ENCODE measurements at regions not wholly inside any gene's neighbourhood (a gene's known extent, or its start where the extent isn't known, plus 50 kb on each side); places are given as distances from the start of the nearest gene placed in this dataset.

- intact Hi-C loops (cut with micrococcal nuclease; ENCODE audit: unreplicated experiment) = no loop called here
- no TSS peak for BruUV-seq (replicated peaks)
- Histone ChIP-seq H3K27ac (ENCODE audit: low read depth, low read length, poor library complexity, severe bottlenecking) (no peak overlapping the region), H3K36me3 (ENCODE audit: insufficient read depth, low read length, poor library complexity, severe bottlenecking) (no peaks in the 10 kb centered on the region), H3K4me3 (ENCODE audit: low read depth, low read length, poor library complexity, severe bottlenecking) (no peak overlapping the region), H3K27me3 (replicated peaks; ENCODE audit: insufficient read depth, low read depth, low read length, poor library complexity) (peaks cover 4% of the 10 kb centered on the region), H3K9me3 (ENCODE audit: low read depth, low read length, poor library complexity, severe bottlenecking) (no peaks in the 10 kb centered on the region), H3K4me1 (ENCODE audit: insufficient read depth, low read length, poor library complexity, severe bottlenecking) (peaks cover 12% of the 10 kb centered on the region)
- ChIA-PET POLR2A (ENCODE audit: low non-redundant PET) (no interaction called here), CTCF (no interaction called here)
- TF ChIP-seq CTCF (conservative IDR thresholded peaks at IDR 0.05; ENCODE audit: low read depth, low read length) (no peak), EZH2 (IDR thresholded peaks at IDR 0.05; ENCODE audit: borderline replicate concordance, low read depth, low read length, poor library complexity, severe bottlenecking) (no peak)
- DNase-seq (ENCODE audit: low spot score) = peak; percentile 92
These were observed 101.1 kb upstream of the ABCB5 start for GRCh38 chr7:20514364-20514763.

GRCh38 chr7:20519645-20520044, 95.8 kb upstream of the ABCB5 start:
- DNase-seq (ENCODE audit: low spot score) = no peak
- no peak for TF ChIP-seq CTCF (conservative IDR thresholded peaks at IDR 0.05; ENCODE audit: low read depth, low read length)
- TF ChIP-seq EZH2 (IDR thresholded peaks at IDR 0.05; ENCODE audit: borderline replicate concordance, low read depth, low read length, poor library complexity, severe bottlenecking) = no peak
- Histone ChIP-seq H3K9me3 (ENCODE audit: low read depth, low read length, poor library complexity, severe bottlenecking) (no peaks in the 10 kb centered on the region), H3K4me3 (ENCODE audit: low read depth, low read length, poor library complexity, severe bottlenecking) (no peak overlapping the region), H3K27me3 (replicated peaks; ENCODE audit: insufficient read depth, low read depth, low read length, poor library complexity) (peaks cover 3% of the 10 kb centered on the region), H3K4me1 (ENCODE audit: insufficient read depth, low read length, poor library complexity, severe bottlenecking) (peaks cover 3% of the 10 kb centered on the region), H3K27ac (ENCODE audit: low read depth, low read length, poor library complexity, severe bottlenecking) (no peak overlapping the region), H3K36me3 (ENCODE audit: insufficient read depth, low read length, poor library complexity, severe bottlenecking) (no peaks in the 10 kb centered on the region)
- CTCF ChIA-PET = no interaction called here
- POLR2A ChIA-PET (ENCODE audit: low non-redundant PET) = no interaction called here
- intact Hi-C loops (cut with micrococcal nuclease; ENCODE audit: unreplicated experiment) = no loop called here
- BruUV-seq (replicated peaks) = no TSS peak

GRCh38 chr7:20520530-20520929, 94.9 kb upstream of the ABCB5 start:
- BruUV-seq (replicated peaks) = no TSS peak
- TF ChIP-seq EZH2 (IDR thresholded peaks at IDR 0.05; ENCODE audit: borderline replicate concordance, low read depth, low read length, poor library complexity, severe bottlenecking) (no peak), CTCF (conservative IDR thresholded peaks at IDR 0.05; ENCODE audit: low read depth, low read length) (no peak)
- DNase-seq (ENCODE audit: low spot score) = no peak
- Histone ChIP-seq H3K9me3 (ENCODE audit: low read depth, low read length, poor library complexity, severe bottlenecking) (no peaks in the 10 kb centered on the region), H3K36me3 (ENCODE audit: insufficient read depth, low read length, poor library complexity, severe bottlenecking) (no peaks in the 10 kb centered on the region), H3K4me3 (ENCODE audit: low read depth, low read length, poor library complexity, severe bottlenecking) (no peak overlapping the region), H3K27ac (ENCODE audit: low read depth, low read length, poor library complexity, severe bottlenecking) (no peak overlapping the region), H3K4me1 (ENCODE audit: insufficient read depth, low read length, poor library complexity, severe bottlenecking) (no peaks in the 10 kb centered on the region), H3K27me3 (replicated peaks; ENCODE audit: insufficient read depth, low read depth, low read length, poor library complexity) (peaks cover 3% of the 10 kb centered on the region)
- ChIA-PET POLR2A (ENCODE audit: low non-redundant PET) (no interaction called here), CTCF (no interaction called here)
- intact Hi-C loops (cut with micrococcal nuclease; ENCODE audit: unreplicated experiment) = no loop called here
